IMR-90 (cell line): ENCODE measurements at regions not wholly inside any gene's neighbourhood (a gene's known extent, or its start where the extent isn't known, plus 50 kb on each side); places are given as distances from the start of the nearest gene placed in this dataset.

Source experiments
- ATAC-seq: fragments of 200-7000 bp; cut with Tn5 transposase; 2 replicates; pipeline ENCODE4 v1.9.1; 2020; ENCODE audit warnings: low read depth, mild to moderate bottlenecking, moderate library complexity
- BruUV-seq: library from RNA; stranded (reverse); fragments of 400-500 nt; replicated peaks from 2 replicates; lab custom pipeline; 2021; lab: Mats Ljungman, UMichigan
- CTCF ChIA-PET: fragments of 300-600 bp; formaldehyde crosslinking; extraction: SDS; loops from one replicate; lab custom pipeline; 2021; ENCODE audit warnings: antibody characterized with exemption; lab: Yijun Ruan, JAX
- POLR2A ChIA-PET: fragments of 300-600 bp; sonication (Branson Sonifier 250); formaldehyde crosslinking; loops from one replicate; lab custom pipeline; 2022; ENCODE audit warnings: antibody characterized with exemption; ENCODE audit not compliant: unreplicated experiment; lab: Charles Lee
- DNase-seq: peaks from one replicate; pipeline ENCODE4 v3.0.0; 2013
- H2AFZ ChIP-seq: replicated peaks from 2 replicates; pipeline ENCODE3; 2013; ENCODE audit warnings: low read length, mild to moderate bottlenecking; ENCODE audit not compliant: poor library complexity
- H2AK5ac ChIP-seq: 2 replicates; pipeline ENCODE4 v1.6.1; 2013; ENCODE audit warnings: low read depth, low read length, inconsistent platforms
- H2AK9ac ChIP-seq: replicated peaks from 2 replicates; pipeline ENCODE3; 2013; ENCODE audit warnings: mild to moderate bottlenecking, low read depth, low read length, moderate library complexity; ENCODE audit not compliant: poor library complexity
- H2BK120ac ChIP-seq: 2 replicates; pipeline ENCODE4 v1.6.1; 2013; ENCODE audit warnings: low read depth, low read length, inconsistent platforms
- H2BK15ac ChIP-seq: 3 replicates; pipeline ENCODE4 v1.6.1; 2013; ENCODE audit warnings: low read depth, low read length, inconsistent platforms
- H2BK20ac ChIP-seq: 2 replicates; pipeline ENCODE4 v1.6.1; 2013; ENCODE audit warnings: low read depth, mild to moderate bottlenecking, inconsistent platforms, low read length, moderate library complexity
- H2BK5ac ChIP-seq: 2 replicates; pipeline ENCODE4 v1.6.1; 2013; ENCODE audit warnings: mild to moderate bottlenecking, low read depth, low read length, inconsistent platforms; ENCODE audit not compliant: poor library complexity, severe bottlenecking
- H3K14ac ChIP-seq: replicated peaks from 2 replicates; pipeline ENCODE4 v1.6.1; 2013; ENCODE audit warnings: low read depth, low read length, inconsistent platforms
- H3K18ac ChIP-seq: 2 replicates; pipeline ENCODE4 v1.6.1; 2013; ENCODE audit warnings: low read depth, low read length, control low read depth
- H3K23ac ChIP-seq: 2 replicates; pipeline ENCODE4 v1.6.1; 2013; ENCODE audit warnings: low read depth, low read length, inconsistent platforms
- H3K27ac ChIP-seq: 2 replicates; pipeline ENCODE4 v1.5.1; 2013; ENCODE audit warnings: mild to moderate bottlenecking, control low read depth, low read length; ENCODE audit not compliant: insufficient read depth
- H3K27me3 ChIP-seq: 2 replicates; pipeline ENCODE4 v1.6.1; 2013; ENCODE audit warnings: low read length; ENCODE audit not compliant: control insufficient read depth, insufficient read depth
- H3K36me3 ChIP-seq: 2 replicates; pipeline ENCODE4 v1.6.1; 2013; ENCODE audit warnings: low read length, mixed read lengths; ENCODE audit not compliant: control insufficient read depth, insufficient read depth
- H3K4ac ChIP-seq: 2 replicates; pipeline ENCODE4 v1.6.1; 2013; ENCODE audit warnings: low read depth, low read length, inconsistent platforms
- H3K4me1 ChIP-seq: 2 replicates; pipeline ENCODE4 v1.6.1; 2013; ENCODE audit warnings: low read length, mixed read lengths; ENCODE audit not compliant: control insufficient read depth, insufficient read depth
- H3K4me2 ChIP-seq: 2 replicates; pipeline ENCODE4 v1.6.1; 2013; ENCODE audit warnings: low read depth, mild to moderate bottlenecking, control low read depth, low read length, moderate library complexity
- H3K4me3 ChIP-seq: 2 replicates; pipeline ENCODE4 v1.5.1; 2013; ENCODE audit warnings: low read depth, mild to moderate bottlenecking, control low read depth, low read length, moderate library complexity; ENCODE audit not compliant: insufficient read depth
- H3K56ac ChIP-seq: 2 replicates; pipeline ENCODE4 v1.6.1; 2013; ENCODE audit warnings: low read length, inconsistent platforms; ENCODE audit not compliant: insufficient read depth; ENCODE audit errors: extremely low read depth
- H3K79me1 ChIP-seq, 2 experiments: 2 replicates each; pipeline ENCODE4 v1.6.1; 2013; ENCODE audit warnings: low read length in 2 of 2, inconsistent platforms in 1 of 2, low read depth in 1 of 2
- H3K9ac ChIP-seq: 2 replicates; pipeline ENCODE4 v1.6.1; 2013; ENCODE audit warnings: low read depth, low read length, control low read depth
- H3K9me1 ChIP-seq: 2 replicates; pipeline ENCODE4 v1.6.1; 2013; ENCODE audit warnings: low read length, inconsistent platforms; ENCODE audit not compliant: insufficient read depth
- H3K9me3 ChIP-seq: 2 replicates; pipeline ENCODE4 v1.6.1; 2013; ENCODE audit warnings: low read length; ENCODE audit not compliant: control insufficient read depth, insufficient read depth
- H4K20me1 ChIP-seq: 2 replicates; pipeline ENCODE4 v1.6.1; 2013; ENCODE audit warnings: low read length, inconsistent platforms; ENCODE audit not compliant: insufficient read depth
- H4K5ac ChIP-seq: 2 replicates; pipeline ENCODE4 v1.6.1; 2013; ENCODE audit warnings: mild to moderate bottlenecking, low read depth, low read length, control low read depth
- H4K8ac ChIP-seq, 2 experiments: 2 replicates each; pipeline ENCODE4 v1.6.1; 2013; ENCODE audit warnings: low read depth in 2 of 2, low read length in 2 of 2, control low read depth in 1 of 2, inconsistent platforms in 1 of 2
- H4K91ac ChIP-seq: 2 replicates; pipeline ENCODE4 v1.6.1; 2013; ENCODE audit warnings: low read depth, low read length, inconsistent platforms; ENCODE audit not compliant: insufficient read depth
- CHD1 ChIP-seq: IDR thresholded peaks from 2 replicates; pipeline ENCODE4 v1.6.1; 2012; ENCODE audit warnings: low read depth, low read length, improper control_type of control experiment
- MAFK ChIP-seq: IDR thresholded peaks from 2 replicates; pipeline ENCODE4 v1.6.1; 2012; ENCODE audit warnings: low read depth, low read length, improper control_type of control experiment
- MAZ ChIP-seq: IDR thresholded peaks from 2 replicates; pipeline ENCODE4 v1.6.1; 2012; ENCODE audit warnings: low read depth, mild to moderate bottlenecking, low read length, improper control_type of control experiment, moderate library complexity, borderline replicate concordance
- MXI1 ChIP-seq: IDR thresholded peaks from 2 replicates; pipeline ENCODE4 v1.6.1; 2012; ENCODE audit warnings: low read depth, mild to moderate bottlenecking, low read length, moderate library complexity, borderline replicate concordance
- POLR2A ChIP-seq: IDR thresholded peaks from 2 replicates; pipeline ENCODE4 v1.6.1; 2012; ENCODE audit warnings: mild to moderate bottlenecking, low read depth, low read length
- RAD21 ChIP-seq: IDR thresholded peaks from 2 replicates; pipeline ENCODE4 v1.6.1; 2012; ENCODE audit warnings: low read length, improper control_type of control experiment
- USF2 ChIP-seq: fragments of 150-350 bp; IDR thresholded peaks from 2 replicates; pipeline ENCODE4 v1.6.1; 2017; ENCODE audit warnings: mild to moderate bottlenecking, antibody characterized with exemption, low read length, low read depth
- WGBS, 2 experiments: methylation state at CpG; one replicate each; pipeline versions ENCODE4 v1.1.5 to v1.1.7; 2013; ENCODE audit warnings: missing lambda C conversion rate in 2 of 2; ENCODE audit not compliant: insufficient read length in 1 of 2; ENCODE audit errors: extremely low coverage in 2 of 2; 5-methylcytosine and 5-hydroxymethylcytosine counted together
- dilution Hi-C: fragments of 300-500 bp; cut with HindIII; formaldehyde crosslinking; loops from one replicate; pipeline ENCODE4 v1.14.3; 2018; ENCODE audit warnings: low sequenced_read_pairs; ENCODE audit not compliant: unreplicated experiment
- in situ Hi-C: fragments of 300-500 bp; cut with MboI; formaldehyde crosslinking; loops from 3 replicates; pipeline ENCODE4 v1.14.3; 2019; ENCODE audit warnings: low sequenced_read_pairs, inconsistent platforms, mixed read lengths
- intact Hi-C: fragments of 100-400 bp; cut with micrococcal nuclease; formaldehyde crosslinking; loops from 2 replicates; pipeline ENCODE4 v1.10.0; 2022

DNA sequence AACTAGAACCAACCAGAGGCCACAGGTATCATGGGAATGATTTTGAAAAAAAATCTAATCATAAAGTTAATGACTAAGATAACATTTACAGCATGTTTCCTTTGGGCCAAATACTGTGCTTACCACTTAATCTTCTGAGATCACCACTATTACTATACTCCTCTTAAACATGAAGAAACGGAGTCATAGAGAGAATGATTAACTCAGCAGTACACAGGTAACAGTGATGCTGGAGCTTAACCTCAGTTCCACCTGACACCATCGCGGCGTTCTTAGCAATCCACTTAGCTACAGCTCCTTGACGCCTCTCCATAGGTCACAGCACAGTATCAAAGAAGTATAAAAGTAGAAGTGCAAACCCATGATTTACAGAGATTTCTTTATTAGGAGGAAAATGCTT is 592.6 kb upstream of the SLIT2 start:
- Histone ChIP-seq H3K4ac (no peak overlapping the region), H4K91ac (no peak overlapping the region), H3K56ac (no peak overlapping the region), H3K9me3 (no peaks in the 10 kb centered on the region), H2AK9ac (no peak overlapping the region), H3K79me1 (no peaks in the 10 kb centered on the region), H2AK5ac (no peak overlapping the region), H2BK15ac (no peak overlapping the region), H3K9ac (no peak overlapping the region), H4K8ac (no peak overlapping the region), H4K5ac (no peak overlapping the region), H3K18ac (no peak overlapping the region), H4K20me1 (no peaks in the 10 kb centered on the region), H3K14ac (no peak overlapping the region), H2BK5ac (no peak overlapping the region), H3K36me3 (no peaks in the 10 kb centered on the region), H3K4me1 (no peaks in the 10 kb centered on the region), H3K9me1 (no peaks in the 10 kb centered on the region), H3K23ac (no peak overlapping the region), H3K27ac (no peak overlapping the region), H2BK20ac (no peak overlapping the region), H3K4me2 (no peak overlapping the region), H2BK120ac (no peak overlapping the region), H3K27me3 (no peaks in the 10 kb centered on the region), H2AFZ (no peak overlapping the region), H3K4me3 (no peak overlapping the region)
- CTCF ChIA-PET: no interaction called here
- intact Hi-C loops: no loop called here
- in situ Hi-C loops: no loop called here
- WGBS, 2 experiments: no CpG with 5 or more reads among the region's 5 CpGs
- dilution Hi-C loops: no loop called here
- no peak for TF ChIP-seq RAD21
- no peak for TF ChIP-seq CHD1
- TF ChIP-seq MXI1: no peak
- TF ChIP-seq POLR2A: no peak
- no peak for TF ChIP-seq USF2
- no peak for TF ChIP-seq MAFK
- no peak for TF ChIP-seq MAZ
- POLR2A ChIA-PET: no interaction called here
- ATAC-seq (no peak), DNase-seq (no peak)
- BruUV-seq: no TSS peak
